IPS DF 19.7 (cell line): ENCODE measurements at regions not wholly inside any gene's neighbourhood (a gene's known extent, or its start where the extent isn't known, plus 50 kb on each side); places are given as distances from the start of the nearest gene placed in this dataset.
"Not testable (repeated sequence)": the region's sequence is repeated elsewhere in the genome, so short reads cannot be mapped to it uniquely, and the experiment has no call there.

Experiments
- DNase-seq: peaks from one replicate; pipeline ENCODE4 v3.0.0-alpha.2; 2013; ENCODE audit warnings: low read depth, low spot score

DNA sequence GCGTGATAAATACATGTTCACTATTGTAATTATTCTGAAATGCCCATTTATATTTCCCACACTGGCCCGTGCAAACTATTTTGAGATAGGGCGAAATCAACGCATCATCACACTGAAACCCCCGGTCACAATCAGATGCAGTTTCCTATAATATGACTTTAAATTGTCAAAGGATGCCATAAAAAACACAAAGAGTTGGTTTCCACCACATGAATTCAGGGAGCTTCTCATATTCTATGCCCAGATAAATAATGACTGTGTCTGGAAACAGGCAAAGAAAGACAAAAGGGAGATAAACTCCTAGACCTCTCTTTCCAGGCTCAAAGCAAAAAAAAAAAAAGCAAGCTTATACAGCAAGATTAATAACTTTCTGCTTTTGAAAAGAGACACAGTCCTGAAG, 375.8 kb upstream of the AKR1E2 start:
- DNase-seq = no peak

DNA sequence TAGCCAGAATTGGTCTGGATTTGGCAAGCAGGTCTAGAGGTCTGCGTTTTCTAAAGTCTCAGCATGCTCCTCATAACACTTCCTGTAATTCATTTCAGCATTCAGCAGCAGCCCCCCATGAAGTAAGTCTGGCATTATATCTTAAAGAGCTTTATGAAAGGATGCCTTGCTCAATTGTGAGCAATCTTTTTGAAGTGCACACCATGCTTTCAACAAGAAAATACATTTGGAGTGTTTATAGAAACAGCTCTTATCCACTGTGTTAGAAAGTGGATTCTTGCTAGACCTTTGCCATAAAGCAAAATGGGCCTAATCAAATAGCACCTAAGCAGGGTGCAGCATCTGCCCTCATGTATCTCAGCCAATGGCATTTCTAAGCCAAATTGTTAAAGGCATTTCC, 378.0 kb upstream of the AKR1E2 start:
- DNase-seq = no peak

DNA sequence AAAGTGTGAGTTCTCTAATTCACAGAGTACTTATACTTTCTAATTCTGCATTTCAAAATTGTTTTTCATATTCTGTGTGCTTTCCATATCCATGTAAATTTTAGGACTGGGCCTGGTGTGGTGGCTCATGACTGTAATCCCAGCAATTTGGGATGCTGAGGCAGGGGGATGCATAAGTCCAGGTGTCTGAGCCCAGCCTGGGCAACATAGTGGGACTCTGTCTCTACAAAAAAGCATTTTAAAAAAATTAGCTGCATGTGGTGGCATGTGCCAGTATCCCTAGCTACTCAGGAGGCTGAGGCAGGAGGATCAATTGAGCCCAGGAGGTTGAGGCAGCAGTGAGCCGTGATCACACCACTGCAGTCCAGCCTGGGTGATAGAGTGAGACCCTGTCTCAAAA, 382.6 kb upstream of the AKR1E2 start:
- no peak for DNase-seq

DNA sequence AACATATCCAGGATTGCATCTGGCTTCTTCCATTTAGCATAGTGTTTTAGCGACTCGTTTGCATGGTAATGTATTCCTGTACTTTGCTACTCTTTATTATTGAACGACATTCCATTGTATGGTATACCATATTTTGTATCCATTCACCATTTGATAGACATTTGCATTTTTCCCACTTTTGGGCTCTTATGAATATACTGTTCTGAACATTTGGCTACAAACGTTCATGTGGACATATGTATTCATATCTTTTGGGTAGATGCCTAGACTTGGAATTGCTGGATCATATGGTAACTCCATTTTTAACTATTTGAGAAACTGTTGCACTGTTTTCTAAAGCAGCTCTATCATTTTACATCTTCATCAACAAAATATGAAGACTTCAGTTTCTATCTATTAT, 383.7 kb upstream of the AKR1E2 start:
- no peak for DNase-seq

DNA sequence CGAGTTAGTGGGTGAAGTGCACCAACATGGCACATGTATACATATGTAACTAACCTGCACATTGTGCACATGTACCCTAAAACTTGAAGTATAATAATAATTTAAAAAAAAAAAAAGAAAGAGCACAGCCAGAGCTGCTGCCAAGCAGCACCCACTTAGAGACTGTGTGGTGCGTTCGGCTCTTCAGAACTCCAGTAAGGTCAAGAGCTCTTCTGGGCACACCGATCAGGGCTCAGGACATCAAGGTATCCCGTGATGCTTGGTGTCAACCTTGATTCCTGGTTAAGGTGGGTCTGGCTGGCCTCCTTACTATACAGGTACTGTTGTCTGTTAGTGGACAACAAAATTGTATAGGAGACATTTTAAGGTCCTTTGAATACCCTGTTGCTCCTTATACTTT, 385.7 kb upstream of the AKR1E2 start:
- no peak for DNase-seq

DNA sequence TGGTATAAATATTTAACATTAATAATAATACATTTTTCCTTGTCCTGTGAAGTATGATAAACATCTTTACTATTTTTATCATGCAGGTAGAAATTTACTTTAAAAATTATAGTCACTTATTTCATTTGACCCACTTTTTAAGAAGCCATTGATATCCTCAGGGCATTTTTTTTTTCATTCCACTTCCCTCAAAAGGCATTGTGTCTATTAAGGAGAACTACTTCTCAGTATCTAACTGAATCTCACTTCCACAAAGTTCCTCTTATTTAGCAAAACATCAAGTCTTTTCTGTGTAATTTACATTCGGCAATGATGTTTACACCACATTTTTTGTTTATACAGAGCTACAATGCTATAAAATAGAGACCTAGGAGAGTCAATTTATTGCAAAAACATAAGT, 388.2 kb upstream of the AKR1E2 start:
- no peak for DNase-seq

DNA sequence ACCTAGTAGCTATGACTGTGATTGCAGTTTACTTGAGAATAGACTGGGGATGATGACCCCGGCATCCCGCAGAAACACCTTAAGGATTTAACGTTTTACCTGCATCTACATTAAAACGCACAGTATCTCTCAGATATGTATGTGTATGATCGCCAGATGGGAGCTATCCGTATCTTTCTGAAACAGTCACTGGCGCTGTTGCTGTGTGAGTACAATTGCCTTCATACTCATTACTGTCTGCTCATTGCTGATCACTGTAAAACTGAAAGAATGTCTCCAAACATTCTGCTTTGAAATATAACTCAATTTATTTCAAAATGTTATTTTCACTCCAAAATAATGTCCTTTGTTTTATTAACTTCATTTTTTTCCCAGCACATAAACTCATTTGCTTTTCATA, 388.9 kb upstream of the AKR1E2 start:
- no peak for DNase-seq

DNA sequence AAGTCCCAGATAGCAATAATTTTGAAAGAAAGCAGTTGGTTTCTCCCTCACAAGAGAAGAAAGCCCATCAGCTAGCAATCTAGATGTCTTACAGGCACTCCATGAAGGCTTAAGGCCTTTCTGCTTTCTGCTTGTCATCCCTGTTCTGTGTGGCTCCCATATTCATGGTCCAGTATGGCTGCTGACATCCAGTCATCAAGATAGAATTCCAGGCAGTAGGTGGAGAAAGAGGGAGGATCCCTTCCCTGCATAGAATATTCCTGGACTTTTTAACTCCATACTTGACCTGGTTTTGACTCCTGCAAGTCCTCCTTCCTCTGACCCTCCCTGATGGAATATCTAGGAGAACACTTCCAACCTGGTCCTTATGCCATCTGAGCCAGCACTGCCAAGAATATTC, 389.9 kb upstream of the AKR1E2 start:
- no peak for DNase-seq

DNA sequence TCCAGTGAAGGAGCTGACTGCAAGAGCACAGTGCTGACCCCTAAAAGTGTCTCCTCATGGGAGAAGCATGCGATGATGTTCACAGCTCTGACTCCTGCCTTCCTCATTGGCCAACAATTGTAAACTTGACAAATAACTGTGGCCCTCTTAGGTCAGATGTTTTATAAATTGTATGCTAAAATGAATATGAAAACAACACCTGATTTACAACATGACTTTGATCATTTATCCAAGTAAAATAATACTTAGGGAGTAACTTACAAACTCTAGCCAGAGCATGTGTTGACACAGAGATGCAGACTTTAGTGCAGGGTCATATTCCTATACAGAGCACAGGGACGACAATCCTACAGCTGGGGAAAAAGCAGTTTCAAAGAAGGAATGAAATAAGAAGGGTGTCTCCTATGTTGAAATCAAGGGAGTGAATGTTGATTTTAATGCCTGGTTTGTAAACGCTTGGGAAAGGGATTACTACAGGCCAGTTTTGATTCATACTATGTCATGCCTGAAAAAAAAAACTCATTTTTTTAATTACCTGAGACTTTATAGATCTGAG, 391.4 kb upstream of the AKR1E2 start:
- DNase-seq = no peak

DNA sequence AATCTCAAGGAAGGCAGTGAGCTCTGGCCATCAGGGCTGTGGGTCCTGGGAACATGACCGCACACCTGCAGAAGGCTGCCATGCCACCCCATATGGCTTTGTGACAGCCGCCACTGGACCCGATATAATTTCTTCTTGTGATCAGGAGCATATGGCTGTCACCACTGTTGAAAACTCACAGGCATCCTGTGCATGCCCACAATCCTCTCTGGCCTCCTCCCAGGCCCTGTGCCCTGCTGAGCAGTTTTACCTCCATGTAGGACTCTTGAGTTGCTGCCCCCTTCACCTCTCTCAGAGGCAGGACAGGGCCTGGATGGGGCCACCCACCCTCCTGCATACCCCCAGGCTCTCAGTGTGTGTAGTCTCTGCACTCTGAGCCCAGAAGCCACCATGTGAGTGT, 391.9 kb upstream of the AKR1E2 start:
- no peak for DNase-seq

DNA sequence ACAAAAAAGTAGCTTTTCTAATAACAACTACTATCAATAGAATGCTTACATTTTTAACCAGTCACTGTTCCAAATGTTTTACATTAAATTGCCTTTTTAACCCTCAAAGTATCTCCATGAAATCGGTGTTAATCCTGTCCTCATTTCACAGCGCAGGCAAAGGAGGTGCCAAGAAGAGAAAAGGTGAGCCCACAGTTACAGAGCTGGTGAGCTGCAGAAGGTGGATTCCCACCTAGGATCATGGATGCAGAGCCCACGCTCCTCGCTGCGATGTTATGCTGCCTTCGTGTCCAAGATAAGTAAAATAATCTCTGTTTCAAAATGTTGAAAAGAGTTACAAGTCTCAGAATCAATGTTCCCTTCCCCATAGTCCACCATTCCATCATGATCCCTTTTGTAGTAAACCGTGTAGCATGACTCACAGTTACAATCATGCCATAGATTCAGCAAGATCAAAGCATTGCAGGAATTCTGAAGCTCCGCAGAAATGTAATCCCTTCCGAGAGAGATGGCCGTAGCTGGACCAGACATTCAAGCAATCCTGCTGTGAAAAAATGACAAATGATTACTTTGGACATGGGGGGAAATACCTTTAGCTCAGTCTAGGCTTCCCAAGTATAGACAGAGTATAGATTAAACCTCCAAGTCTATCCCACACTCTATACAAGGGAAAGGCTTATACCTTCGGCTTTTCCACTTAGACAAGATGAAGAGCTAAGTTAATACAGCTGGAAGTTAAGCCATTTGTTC, 394.7 kb upstream of the AKR1E2 start:
- DNase-seq = no peak

DNA sequence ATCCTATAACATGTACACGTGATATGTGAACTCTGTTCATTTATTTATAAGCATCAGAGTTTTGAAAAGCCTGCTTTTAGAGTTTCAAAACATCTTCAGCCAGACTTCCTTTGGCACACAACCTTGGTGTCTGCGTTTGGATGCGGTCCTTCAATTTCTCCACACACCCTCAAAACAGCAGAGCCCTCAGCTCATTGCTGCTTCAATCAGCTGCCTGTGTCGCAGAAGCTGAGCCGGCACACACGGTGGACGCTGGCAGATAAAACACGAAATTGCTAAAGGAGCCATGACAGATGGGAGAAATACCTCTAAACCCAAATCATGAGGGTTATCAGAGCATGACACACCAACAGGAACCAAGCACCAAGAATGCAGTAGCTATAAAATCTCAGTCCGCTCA, 396.4 kb upstream of the AKR1E2 start:
- no peak for DNase-seq

DNA sequence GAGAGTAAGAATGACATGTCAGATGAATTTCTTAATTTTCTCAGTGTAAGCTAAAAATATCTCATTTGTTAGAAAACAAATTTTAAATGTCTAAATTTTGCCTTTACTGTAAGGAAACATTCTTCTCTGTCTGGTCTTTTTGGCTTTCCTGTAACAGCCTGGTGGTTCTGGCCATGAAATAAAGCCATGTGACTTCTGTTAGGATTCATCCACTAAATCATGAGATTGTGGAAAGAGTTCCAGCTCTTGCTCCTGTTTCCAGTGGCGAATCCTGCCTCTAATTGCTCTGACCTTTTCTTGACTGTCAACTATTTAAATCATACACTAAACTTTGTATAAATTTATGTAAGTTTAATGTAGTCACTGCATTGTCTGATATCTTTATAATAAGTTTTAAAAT, 398.5 kb upstream of the AKR1E2 start:
- DNase-seq = no peak

DNA sequence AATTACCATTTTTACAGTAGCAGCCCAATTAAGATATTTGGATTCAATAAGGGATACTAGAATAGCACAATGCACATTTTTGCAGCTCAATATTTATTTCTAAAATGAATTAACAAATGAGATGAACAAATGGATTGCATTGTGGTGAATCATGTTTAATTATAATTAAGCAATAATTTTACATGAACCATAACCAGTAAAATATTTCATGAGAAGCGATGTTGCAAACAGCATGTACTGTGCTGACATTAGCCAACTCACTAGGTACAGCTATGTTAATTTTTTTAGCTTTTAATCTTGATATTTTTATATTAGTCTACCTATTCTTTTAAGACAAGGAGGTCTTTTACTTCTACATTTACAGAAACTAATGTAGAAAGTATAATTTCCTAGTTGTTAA, 399.1 kb upstream of the AKR1E2 start:
- DNase-seq = no peak

DNA sequence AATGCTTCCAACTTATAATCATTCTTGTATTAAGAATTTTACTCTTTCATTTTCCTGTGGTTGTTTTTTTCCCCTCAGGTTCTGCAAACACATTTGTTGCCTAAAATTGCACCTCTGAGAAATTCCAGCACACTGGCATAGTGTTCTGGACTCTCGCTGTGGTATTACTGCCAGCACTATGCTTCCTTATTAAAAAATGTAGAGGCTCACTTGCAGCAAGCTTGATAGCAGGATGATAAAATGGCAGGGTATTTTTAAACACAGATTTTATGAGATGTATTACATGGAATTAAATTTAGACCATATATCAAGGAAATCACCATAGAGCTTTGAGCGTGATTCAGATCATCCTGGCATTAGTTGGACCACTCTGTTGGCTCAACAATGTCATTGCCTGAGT, 416.7 kb upstream of the AKR1E2 start:
- no peak for DNase-seq

DNA sequence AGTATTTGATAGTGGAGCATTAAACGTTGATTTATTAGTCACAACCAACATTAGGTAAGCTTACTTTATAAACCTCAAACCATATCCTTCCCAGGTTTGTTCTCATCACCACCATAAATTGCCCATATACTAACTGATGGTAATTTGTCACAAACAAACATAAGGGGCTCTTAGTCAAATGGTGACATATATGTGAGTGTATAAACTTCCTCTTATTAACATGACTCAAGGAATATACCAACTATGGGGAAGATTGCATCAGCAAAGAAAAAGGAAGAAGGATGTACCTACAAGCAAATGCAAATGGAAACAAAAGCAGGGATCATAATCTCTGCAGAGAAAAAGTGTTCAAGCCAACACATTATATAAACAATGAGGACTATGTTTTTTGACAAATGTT, 418.2 kb upstream of the AKR1E2 start:
- DNase-seq = no peak

DNA sequence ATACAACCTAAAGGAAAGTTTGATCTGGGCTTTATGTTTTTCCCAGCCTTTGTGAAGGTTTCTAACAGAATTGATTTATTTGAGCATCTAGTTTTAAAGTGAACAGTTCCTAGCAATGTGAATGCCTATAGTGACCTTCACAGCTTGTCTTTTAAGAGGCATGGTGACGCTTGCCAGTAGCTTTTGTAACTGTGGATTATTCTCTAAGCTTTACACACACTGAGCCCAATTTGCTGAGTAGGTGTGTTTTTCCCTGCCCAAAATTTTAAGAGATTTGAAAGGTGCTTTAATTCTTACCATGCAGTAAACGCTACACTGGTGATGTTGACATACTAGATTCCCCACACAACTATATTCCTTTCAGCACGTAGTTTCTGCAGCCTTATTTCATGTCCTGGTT, 420.2 kb upstream of the AKR1E2 start:
- no peak for DNase-seq

DNA sequence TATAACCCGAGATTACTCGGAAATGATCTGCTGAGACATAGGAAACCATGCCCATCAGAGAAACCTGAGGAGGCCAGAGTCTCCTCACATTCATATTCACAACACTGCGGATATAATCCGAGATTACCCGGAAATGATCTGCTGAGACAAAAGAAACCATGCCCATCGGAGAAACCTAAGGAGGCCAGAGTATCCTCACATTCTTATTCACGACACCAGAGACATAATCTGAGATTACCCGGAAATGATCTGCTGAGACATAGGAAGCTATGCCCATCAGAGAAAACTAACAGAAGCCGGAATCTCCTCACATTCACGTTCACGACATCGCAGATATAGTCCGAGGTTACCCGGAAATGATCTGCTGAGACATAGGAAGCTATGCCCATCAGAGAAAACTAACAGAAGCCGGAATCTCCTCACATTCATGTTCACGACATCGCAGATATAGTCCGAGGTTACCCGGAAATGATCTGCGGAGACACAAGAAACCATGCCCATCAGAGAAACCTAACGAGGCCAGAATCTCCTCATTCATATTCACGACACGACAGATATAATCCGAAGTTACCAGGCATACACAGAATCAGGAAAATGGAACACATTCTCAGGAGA, 422.3 kb upstream of the AKR1E2 start:
- no peak for DNase-seq

DNA sequence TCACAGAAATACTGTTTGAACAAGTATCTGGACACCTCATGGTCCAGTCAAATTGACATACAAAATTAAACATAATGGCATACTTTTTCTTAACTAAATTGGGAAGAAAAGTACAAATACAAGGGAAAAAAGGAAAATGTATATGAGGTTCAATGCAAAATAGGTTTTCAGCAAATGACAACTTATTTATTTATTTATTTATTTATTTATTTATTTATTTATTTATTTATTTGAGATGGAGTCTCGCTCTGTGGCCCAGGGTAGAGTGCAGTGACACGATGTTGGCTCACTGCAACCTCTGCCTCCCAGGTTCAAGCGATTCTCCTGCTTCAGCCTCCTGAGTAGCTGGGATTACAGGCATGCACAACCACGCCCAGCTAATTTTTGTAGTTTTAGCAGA, 424.9 kb upstream of the AKR1E2 start:
- not testable (repeated sequence) for DNase-seq

DNA sequence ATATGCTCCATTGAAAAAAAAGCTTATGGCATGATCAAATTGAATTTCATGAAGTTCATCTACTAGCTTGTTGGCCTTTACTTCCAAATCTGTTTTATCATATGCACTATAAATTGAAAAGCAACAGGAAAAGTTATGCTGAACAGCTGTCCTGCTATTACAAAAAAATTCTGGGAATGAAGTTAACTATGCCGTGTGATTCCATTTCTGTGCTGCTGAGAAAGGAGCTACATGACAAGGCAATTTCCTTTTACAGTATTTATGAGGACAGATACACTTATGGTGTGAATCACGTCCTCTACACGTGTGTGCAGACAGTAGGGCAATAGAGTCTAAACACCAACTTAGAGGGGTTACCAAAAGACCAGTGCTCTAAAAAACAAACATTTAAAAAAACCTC, 426.5 kb upstream of the AKR1E2 start:
- no peak for DNase-seq

DNA sequence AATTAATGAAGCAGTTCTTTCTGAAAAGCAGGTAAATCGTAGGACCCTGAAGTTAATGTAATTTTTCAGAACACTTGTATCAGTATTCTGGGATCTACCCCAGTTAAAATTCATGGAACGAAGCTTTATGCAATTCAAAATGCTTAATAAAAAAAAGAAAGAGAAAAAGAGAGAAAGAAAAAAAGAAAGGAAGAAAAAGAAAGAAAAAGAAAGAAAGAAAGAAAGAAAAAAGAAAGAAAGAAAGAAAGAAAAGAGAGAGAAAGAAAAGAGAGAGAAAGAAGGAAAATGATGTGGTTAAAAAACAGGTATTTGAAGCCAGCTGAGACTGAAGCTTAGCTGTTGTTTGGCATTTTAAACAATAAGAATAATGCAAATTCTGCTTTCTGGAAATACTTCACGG, 427.4 kb upstream of the AKR1E2 start:
- DNase-seq = no peak

DNA sequence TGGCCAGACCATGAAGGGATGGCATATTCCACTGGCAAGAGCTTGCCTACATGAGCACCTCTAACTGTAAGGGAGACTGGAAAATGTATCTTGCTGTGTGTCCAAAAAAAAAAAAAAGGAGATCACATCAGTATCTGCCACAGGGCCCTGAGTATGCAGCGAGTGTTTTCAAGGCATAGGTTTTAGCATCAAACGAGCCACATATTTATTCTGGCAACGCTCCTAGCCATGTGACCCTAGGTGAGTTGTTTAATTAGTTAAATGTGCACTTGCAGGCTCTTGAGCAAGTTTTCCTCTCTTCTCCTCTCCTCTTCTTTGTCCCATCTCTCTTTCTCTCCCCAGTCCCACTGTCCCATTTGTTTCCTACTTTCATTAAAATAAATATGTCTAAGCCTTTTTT, 428.7 kb upstream of the AKR1E2 start:
- no peak for DNase-seq
